Body of pancreas (tissue), 4 donors: ENCODE measurements at regions not wholly inside any gene's neighbourhood (a gene's known extent, or its start where the extent isn't known, plus 50 kb on each side); places are given as distances from the start of the nearest gene placed in this dataset.
"Not testable (repeated sequence)": the region's sequence is repeated elsewhere in the genome, so short reads cannot be mapped to it uniquely, and the experiment has no call there.

Experiments used
- ATAC-seq: fragments of 150-250 bp; one replicate; pipeline ENCODE4 v1.9.1; 2016
- DNase-seq, 4 donors: peaks; one replicate each; pipeline ENCODE4 v3.0.0-alpha.2; 2019
- H3K27ac ChIP-seq, 4 donors: fragments of 200-600 bp; sonication (generic); 1 replicate in 3 of 4; 2 replicates in 1 of 4; pipeline versions ENCODE4 v1.5.1 to v1.6.1; 2016 to 2019; ENCODE audit warnings: mild to moderate bottlenecking in 1 of 4, mixed read lengths in 1 of 4, moderate library complexity in 1 of 4
- H3K27me3 ChIP-seq, 2 donors: fragments of 200-600 bp; sonication (generic); one replicate each; pipeline ENCODE4 v1.6.0; 2016; ENCODE audit warnings: mild to moderate bottlenecking in 1 of 2
- H3K36me3 ChIP-seq, 2 donors: fragments of 200-600 bp; sonication (generic); replicated peaks in 1 of 2; 2 replicates each; pipeline ENCODE4 v1.5.1; 2016; ENCODE audit warnings: low read depth in 2 of 2; ENCODE audit not compliant: insufficient read depth in 1 of 2
- H3K4me1 ChIP-seq: fragments of 200-600 bp; sonication (generic); one replicate; pipeline ENCODE4 v1.6.0; 2016
- H3K4me3 ChIP-seq, 2 donors: fragments of 200-600 bp; sonication (generic); 1 replicate in 1 of 2; 2 replicates in 1 of 2; pipeline ENCODE4 v1.5.1; 2016 to 2019
- H3K9me3 ChIP-seq, 3 donors: fragments of 200-600 bp; sonication (generic); 1 replicate in 2 of 3; 2 replicates in 1 of 3; pipeline ENCODE4 v1.5.1; 2016
- POLR2A ChIP-seq, 3 donors: fragments of 450-650 bp; IDR thresholded peaks; one replicate each; pipeline ENCODE4 v1.6.1; 2016; ENCODE audit warnings: antibody characterized with exemption in 3 of 3, mild to moderate bottlenecking in 2 of 3
- WGBS, 2 donors: methylation state at CpG; one replicate each; pipeline ENCODE4 v1.1.5; 2017; 5-methylcytosine and 5-hydroxymethylcytosine counted together
- intact Hi-C: fragments of 100-400 bp; cut with DNase I; formaldehyde crosslinking; loops from one replicate; pipeline ENCODE4 v1.15.1; 2023
- TF ChIP-seq, protein P1 (sequence below), 7 experiments: fragments of 450-650 bp in 4 of 7; fragments of 200-600 bp in 3 of 7; sonication (generic) in 3 of 7; IDR thresholded peaks; one replicate each; pipeline ENCODE4 v1.5.1; 2016 to 2019; ENCODE audit warnings: antibody characterized with exemption in 7 of 7

DNA sequence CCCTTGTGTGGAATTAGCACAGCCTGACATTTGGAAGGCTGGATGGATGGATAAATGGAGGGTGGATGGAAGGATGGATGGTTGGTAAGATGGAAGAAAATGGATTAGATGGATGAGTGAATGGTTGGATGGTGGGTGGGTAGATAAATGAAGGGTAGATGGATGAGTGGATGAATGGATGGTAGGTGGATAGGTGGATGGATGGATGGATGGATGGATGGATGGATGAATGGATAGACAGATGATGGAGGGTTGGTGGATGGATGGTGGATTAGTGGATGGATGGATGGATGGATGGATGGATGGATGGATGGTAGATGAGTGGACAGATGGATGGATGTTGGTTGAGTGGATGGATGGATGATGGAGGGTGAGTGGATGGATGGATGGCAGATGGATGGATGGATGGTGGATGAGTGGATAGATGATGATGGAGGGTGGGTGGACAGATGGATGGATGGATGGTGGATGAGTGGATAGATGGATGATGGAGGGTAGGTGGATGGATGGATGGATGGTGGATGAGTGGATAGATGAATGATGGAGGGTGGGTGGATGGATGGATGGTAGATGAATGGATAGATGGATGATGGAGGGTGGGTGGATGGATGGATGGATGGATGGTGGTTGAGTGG lies 175.6 kb upstream of the PPP1R26 start:
- Histone ChIP-seq H3K36me3 (no peaks in the 10 kb centered on the region), H3K27me3 (no peaks in the 10 kb centered on the region), H3K9me3 (no peaks in the 10 kb centered on the region), H3K4me1 (peaks cover 6% of the 10 kb centered on the region), H3K27ac (no peak overlapping the region), H3K4me3 (no peak overlapping the region)
- no peak for TF ChIP-seq POLR2A (IDR thresholded peaks at IDR 0.05)
- TF ChIP-seq, protein P1, sequence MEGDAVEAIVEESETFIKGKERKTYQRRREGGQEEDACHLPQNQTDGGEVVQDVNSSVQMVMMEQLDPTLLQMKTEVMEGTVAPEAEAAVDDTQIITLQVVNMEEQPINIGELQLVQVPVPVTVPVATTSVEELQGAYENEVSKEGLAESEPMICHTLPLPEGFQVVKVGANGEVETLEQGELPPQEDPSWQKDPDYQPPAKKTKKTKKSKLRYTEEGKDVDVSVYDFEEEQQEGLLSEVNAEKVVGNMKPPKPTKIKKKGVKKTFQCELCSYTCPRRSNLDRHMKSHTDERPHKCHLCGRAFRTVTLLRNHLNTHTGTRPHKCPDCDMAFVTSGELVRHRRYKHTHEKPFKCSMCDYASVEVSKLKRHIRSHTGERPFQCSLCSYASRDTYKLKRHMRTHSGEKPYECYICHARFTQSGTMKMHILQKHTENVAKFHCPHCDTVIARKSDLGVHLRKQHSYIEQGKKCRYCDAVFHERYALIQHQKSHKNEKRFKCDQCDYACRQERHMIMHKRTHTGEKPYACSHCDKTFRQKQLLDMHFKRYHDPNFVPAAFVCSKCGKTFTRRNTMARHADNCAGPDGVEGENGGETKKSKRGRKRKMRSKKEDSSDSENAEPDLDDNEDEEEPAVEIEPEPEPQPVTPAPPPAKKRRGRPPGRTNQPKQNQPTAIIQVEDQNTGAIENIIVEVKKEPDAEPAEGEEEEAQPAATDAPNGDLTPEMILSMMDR (IDR thresholded peaks at IDR 0.05), result no peak
- intact Hi-C loops, result no loop called here
- ATAC-seq, result no peak
- DNase-seq, result no peak

DNA sequence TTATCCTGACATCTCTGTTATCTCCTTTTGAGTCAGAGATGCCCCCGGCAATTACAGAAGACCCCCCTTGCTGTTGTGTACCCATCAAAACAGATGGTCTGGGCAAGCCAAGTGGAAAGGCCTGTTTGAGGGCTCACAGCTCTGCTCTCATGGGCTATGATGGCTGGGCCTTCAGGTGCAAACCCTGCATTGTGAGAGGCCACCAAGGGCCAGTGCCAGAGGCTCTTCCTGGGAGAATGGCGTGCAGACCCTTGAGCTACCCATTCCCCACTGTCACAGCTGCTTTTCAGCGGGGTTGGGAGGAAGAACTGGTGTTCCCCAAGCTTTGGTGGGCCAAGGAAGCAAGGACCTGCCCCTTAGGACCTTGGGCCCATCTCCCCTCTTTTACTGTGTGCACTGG lies 174.7 kb upstream of the PPP1R26 start:
- WGBS, 2 donors, result 85 to 86% methylated on average over 2 to 3 of the region's 3 CpGs
- peaks cover 6% of the 10 kb centered on the region for H3K4me1 ChIP-seq

DNA sequence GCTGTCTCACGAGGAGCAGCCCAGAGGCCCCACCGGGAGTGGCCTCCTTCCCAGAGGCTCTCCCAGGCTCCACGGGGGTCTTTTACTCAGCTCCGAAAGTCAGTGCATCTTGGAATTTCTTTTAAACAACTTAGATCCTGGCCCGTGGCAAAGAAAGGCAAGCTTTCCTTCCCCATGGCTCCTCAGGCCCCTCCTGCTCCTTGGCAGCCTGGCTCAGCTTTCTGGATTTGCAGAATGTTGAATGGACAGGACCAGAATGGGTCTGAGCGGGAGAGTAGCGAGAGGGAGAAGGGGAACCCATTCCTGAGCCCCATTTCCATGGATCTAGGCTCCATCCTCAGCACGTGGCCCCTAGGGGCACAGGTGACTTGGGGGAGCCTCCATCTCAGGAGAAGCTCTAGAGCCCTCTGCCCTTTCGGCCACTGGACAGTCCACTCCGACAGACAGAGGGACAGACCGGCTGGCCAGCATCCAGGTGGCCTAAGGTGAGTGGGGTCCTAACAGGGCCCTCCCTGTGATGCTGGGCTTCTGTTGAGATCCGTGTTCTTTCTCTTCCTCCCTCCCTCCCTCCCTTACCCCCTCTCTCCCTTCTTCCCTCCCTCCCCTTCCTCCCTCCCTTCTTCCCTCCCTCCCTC lies 173.9 kb upstream of the PPP1R26 start:
- WGBS, 2 donors, result 74 to 82% methylated on average over 12 of the region's 12 CpGs
- DNase-seq (no peak), ATAC-seq (no peak)
- TF ChIP-seq, protein P1 (IDR thresholded peaks at IDR 0.05), result no peak
- TF ChIP-seq POLR2A (IDR thresholded peaks at IDR 0.05), result no peak
- H3K27ac ChIP-seq, result no peak overlapping the region
- no peaks in the 10 kb centered on the region for H3K9me3 ChIP-seq
- H3K36me3 ChIP-seq, result no peaks in the 10 kb centered on the region
- peaks cover 3% of the 10 kb centered on the region for H3K4me1 ChIP-seq
- H3K4me3 ChIP-seq, result no peak overlapping the region
- intact Hi-C loops, result no loop called here
- no peaks in the 10 kb centered on the region for H3K27me3 ChIP-seq

More for the DNA sequence above, 174.7 kb upstream of the PPP1R26 start:
- intact Hi-C loops, result no loop called here
- no peaks in the 10 kb centered on the region for H3K27me3 ChIP-seq
- no peak overlapping the region for H3K4me3 ChIP-seq
- no peak for TF ChIP-seq POLR2A (IDR thresholded peaks at IDR 0.05)
- TF ChIP-seq, protein P1 (IDR thresholded peaks at IDR 0.05), result no peak
- H3K27ac ChIP-seq, result no peak overlapping the region
- ATAC-seq (no peak), DNase-seq (no peak)
- H3K36me3 ChIP-seq, result no peaks in the 10 kb centered on the region
- H3K9me3 ChIP-seq, result no peaks in the 10 kb centered on the region

DNA sequence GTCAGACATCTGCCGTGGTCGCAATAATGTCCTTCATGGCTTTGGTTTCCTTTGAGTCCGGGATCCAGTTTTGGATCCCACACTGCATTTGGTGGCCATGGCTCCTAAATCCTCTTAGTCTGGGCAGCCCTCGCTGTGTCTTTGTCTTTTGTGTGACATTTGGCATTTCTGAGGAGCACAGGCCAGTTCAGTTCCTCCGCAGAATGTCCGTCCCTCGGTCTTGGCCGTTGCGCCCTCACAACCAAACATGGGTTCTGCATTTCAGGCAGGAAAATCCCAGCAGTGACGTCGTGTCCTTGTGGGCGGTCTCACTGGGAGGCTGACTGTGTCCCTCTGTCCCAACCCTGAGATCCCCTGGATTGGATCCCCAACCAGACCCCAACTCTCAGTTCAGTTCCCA lies 172.9 kb upstream of the PPP1R26 start:
- Histone ChIP-seq H3K4me1 (no peaks in the 10 kb centered on the region), H3K36me3 (no peaks in the 10 kb centered on the region), H3K4me3 (no peak overlapping the region), H3K9me3 (no peaks in the 10 kb centered on the region), H3K27ac (no peak overlapping the region), H3K27me3 (no peaks in the 10 kb centered on the region)
- no peak for TF ChIP-seq POLR2A (IDR thresholded peaks at IDR 0.05)
- TF ChIP-seq, protein P1 (IDR thresholded peaks at IDR 0.05), result no peak
- intact Hi-C loops, result no loop called here
- DNase-seq (no peak), ATAC-seq (no peak)
- WGBS, 2 donors, result 85 to 86% methylated on average over 12 of the region's 12 CpGs

DNA sequence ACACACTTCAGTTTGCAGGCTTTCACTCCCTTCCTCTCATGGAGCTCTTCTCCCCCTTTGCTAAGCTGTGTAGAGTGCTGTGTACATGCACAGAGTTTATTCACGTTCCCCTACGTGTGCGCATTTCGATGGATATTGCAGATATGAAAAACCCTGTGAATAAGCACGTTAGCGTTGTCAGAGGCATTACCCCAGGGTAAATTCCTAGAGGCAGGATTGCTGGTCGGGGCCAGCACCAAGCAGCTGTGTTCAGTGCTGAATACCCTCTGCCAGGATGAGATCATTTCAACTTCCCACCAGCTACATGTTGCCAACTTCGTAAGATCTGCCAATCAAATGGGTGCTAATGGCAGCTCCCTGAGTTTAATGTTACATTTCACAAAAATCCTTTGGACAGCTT lies 172.3 kb upstream of the PPP1R26 start:
- Histone ChIP-seq H3K9me3 (no peaks in the 10 kb centered on the region), H3K4me1 (no peaks in the 10 kb centered on the region), H3K27me3 (no peaks in the 10 kb centered on the region), H3K4me3 (no peak overlapping the region), H3K36me3 (no peaks in the 10 kb centered on the region), H3K27ac (no peak overlapping the region)
- no peak for ATAC-seq
- WGBS, 2 donors, result 78 to 80% methylated on average over 8 of the region's 8 CpGs
- TF ChIP-seq, protein P1 (IDR thresholded peaks at IDR 0.05), result no peak
- TF ChIP-seq POLR2A (IDR thresholded peaks at IDR 0.05), result no peak
- intact Hi-C loops, result no loop called here
- DNase-seq, result no peak

DNA sequence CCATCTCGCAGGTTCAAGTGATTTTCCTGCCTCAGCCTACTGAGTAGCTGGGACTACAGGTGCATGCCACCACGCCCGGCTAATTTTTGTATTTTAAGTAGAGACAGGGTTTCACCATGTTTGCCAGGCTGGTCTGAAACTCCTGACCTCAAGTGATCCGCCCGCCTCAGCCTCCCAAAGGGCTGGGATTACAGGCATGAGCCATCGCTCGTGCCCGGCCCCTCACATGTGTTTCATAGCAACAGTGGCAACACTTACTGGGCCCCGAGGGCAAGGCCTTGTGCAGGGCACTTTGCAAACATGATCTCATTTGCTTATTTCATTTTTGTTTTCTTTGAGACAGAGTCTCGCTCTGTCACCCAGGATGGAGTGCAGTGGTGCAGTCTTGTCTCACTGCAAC lies 171.7 kb upstream of the PPP1R26 start:
- DNase-seq, H3K36me3 ChIP-seq, H3K9me3 ChIP-seq, H3K4me1 ChIP-seq, intact Hi-C loops, H3K27ac ChIP-seq, ATAC-seq, H3K4me3 ChIP-seq, H3K27me3 ChIP-seq: not testable (repeated sequence)
- 92 to 94% methylated on average over 9 to 10 of the region's 10 CpGs for WGBS, 2 donors
